GM12864 (cell line): ENCODE measurements at regions not wholly inside any gene's neighbourhood (a gene's known extent, or its start where the extent isn't known, plus 50 kb on each side); places are given as distances from the start of the nearest gene placed in this dataset.

Experiments used
- DNase-seq: peaks from one replicate; pipeline ENCODE4 v3.0.0-alpha.2; 2011; ENCODE audit warnings: low read depth
- H3K4me3 ChIP-seq: 2 replicates; pipeline ENCODE4 v1.5.1; 2011; ENCODE audit warnings: mild to moderate bottlenecking, low read depth, low read length, control low read depth
- TF ChIP-seq, protein P1 (sequence below): IDR thresholded peaks from 2 replicates; pipeline ENCODE4 v1.5.1; 2011; ENCODE audit warnings: low read depth, mild to moderate bottlenecking, moderate library complexity, low read length, control low read depth, inconsistent platforms; ENCODE audit errors: missing control alignments

DNA sequence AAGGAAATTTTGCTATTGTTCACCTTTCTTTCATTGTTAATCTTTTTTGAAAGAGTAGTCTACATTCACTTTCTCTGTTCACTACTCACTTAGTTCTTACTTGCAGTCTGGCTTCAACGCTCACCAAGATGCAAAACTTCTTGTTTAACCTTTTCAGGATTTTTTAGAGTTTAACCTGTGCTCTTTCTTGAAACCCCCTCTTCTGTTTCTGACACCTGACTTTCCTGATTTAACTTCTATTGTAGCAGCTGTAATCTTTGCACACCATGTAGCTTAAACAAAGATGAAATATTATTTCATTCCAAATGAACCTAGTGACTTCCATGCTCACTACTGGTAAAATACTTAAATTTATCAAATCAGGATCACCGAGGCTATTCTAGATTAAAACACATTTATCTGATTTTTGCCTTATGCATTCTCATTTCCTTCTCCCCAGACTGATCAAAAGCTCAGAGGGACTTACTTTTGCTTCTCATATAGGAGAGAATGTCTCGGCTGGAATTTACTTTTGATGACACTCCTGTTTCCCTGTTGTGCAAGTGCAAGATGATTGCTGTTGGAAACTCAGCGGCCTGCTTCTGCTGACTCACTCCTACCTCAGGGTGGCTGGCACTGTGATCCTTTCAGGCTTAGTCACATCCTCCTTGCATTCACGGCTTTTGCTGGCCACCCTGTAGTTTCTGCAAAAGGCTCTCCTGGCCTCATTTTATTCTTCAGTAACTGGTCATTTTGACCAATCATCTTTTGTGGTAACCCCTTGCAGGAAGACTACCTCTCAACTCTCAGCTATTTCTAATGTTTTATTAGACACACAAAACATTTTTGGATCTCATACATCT, 109.3 kb upstream of the IFNE start:
- no peak overlapping the region for H3K4me3 ChIP-seq
- TF ChIP-seq, protein P1, sequence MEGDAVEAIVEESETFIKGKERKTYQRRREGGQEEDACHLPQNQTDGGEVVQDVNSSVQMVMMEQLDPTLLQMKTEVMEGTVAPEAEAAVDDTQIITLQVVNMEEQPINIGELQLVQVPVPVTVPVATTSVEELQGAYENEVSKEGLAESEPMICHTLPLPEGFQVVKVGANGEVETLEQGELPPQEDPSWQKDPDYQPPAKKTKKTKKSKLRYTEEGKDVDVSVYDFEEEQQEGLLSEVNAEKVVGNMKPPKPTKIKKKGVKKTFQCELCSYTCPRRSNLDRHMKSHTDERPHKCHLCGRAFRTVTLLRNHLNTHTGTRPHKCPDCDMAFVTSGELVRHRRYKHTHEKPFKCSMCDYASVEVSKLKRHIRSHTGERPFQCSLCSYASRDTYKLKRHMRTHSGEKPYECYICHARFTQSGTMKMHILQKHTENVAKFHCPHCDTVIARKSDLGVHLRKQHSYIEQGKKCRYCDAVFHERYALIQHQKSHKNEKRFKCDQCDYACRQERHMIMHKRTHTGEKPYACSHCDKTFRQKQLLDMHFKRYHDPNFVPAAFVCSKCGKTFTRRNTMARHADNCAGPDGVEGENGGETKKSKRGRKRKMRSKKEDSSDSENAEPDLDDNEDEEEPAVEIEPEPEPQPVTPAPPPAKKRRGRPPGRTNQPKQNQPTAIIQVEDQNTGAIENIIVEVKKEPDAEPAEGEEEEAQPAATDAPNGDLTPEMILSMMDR, result no peak
- no peak for DNase-seq

DNA sequence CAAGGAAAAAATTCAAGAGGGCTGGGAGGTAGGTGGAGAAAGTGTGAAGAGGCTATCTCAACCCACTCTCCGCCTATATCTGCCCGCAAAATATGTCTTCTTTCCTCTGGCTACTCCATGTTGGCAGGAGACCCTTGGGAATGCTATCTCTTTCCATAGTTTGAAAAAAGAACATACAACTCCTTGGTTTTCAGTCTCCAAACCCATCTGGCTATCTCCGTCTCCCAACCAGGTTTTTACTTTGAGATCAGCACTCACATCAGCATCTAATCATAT, 109.9 kb upstream of the IFNE start:
- no peak for DNase-seq
- H3K4me3 ChIP-seq, result no peak overlapping the region
- TF ChIP-seq, protein P1, result no peak

DNA sequence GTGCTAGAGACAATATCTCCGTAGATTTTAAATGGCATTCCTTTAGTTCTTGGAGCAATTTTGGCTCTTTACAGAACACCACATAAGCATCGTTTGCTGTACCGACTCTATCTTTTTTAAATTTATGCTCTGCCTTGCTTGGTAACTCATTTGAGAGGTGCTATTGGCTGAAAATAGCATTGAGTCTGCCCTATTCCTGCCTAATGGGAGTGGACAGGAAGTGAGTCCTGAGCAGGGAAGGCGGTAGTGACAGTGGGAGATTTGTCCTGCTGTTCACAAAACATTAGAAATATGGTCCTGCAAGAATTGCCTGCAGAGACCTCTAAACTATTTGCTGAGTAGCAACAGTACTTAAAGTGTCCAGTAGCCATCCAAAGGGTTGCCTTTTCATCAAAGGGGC, 115.2 kb upstream of the IFNE start:
- H3K4me3 ChIP-seq, result no peak overlapping the region
- DNase-seq, result no peak
- TF ChIP-seq, protein P1, result no peak

DNA sequence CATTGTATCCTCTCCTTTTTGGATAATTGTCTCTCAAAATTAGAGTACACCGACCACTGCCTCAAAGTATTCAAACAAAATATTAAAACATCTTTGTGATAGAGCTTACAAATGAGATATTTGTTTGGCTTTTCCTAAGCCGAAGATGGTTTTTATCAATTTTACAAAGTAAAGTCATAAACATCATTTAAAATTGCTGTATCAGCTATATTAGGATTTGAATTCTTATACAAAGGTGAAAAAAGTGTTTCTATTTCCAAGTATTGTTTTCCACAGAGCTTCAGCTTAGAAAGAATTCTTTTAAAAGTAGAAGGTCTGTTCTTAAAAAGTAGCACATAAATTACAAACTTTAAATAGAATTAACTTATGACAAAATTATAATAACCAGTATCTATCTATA, 116.6 kb upstream of the IFNE start:
- H3K4me3 ChIP-seq, result no peak overlapping the region
- DNase-seq, result no peak
- TF ChIP-seq, protein P1, result no peak

DNA sequence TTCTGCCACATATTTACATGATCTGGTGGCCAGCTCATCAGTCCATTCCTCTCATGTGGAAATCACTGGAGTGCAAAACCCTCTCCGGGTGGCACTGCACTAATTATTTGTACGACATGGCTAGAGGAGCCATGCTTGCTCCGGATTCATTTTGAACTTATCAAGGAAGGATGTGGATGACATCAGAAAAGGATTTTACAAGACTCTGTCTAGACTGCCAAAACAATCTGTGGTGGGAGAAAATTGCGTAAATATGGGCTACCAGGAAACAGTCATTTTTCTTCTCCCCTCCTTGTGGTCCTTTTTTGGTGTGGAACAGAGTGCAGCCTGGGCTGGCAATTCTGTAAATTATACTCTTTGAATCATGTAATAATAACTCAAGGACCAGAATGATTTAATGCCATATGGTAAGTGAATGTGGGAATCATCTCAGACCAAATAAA, 123.4 kb upstream of the IFNE start:
- TF ChIP-seq, protein P1, result no peak
- DNase-seq, result no peak
- no peak overlapping the region for H3K4me3 ChIP-seq

DNA sequence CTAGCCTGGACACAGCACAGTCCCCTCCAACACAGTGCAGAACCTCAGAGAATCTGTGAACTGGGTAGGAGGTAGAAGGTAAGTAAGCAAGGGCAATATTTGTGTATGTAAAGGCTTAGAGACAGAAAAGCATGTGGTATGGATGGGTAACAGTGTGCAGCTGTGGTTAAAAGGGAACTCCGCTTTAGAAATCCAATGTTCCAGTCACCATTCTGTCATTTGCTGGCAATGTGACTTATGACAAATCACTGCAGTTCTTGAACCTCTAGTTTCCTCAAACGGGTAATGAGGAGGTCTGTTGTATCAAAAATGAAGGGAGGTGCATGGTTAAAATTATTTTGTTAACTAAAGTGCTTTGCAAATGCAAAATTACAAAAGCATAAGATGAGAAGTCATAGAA, 125.5 kb upstream of the IFNE start:
- TF ChIP-seq, protein P1, result no peak
- H3K4me3 ChIP-seq, result no peak overlapping the region
- DNase-seq, result no peak

DNA sequence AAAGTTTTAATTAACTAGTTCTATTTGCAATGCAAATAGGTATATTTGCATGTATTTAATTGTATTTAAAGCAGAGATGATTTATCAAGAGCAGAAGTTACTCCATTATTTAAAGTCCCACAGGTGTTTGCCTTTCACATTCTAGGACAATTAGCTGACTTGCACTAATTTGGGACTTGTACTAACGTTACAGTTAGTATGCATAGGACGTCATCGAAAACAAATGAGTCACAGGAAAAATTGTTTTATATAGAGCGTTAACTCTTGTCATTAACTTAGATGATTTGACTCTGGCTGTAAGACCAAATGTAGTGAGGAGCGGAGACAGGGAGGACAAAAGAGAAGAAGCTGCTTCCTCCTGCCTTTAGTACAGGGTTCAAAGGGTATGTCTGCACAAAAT, 126.1 kb upstream of the IFNE start:
- no peak for DNase-seq
- TF ChIP-seq, protein P1, result no peak
- H3K4me3 ChIP-seq, result no peak overlapping the region
